ENCODE measurements at regions not wholly inside any gene's neighbourhood (a gene's known extent, or its start where the extent isn't known, plus 50 kb on each side); places are given as distances from the start of the nearest gene placed in this dataset.

- TF ChIP-seq, protein P1, sequence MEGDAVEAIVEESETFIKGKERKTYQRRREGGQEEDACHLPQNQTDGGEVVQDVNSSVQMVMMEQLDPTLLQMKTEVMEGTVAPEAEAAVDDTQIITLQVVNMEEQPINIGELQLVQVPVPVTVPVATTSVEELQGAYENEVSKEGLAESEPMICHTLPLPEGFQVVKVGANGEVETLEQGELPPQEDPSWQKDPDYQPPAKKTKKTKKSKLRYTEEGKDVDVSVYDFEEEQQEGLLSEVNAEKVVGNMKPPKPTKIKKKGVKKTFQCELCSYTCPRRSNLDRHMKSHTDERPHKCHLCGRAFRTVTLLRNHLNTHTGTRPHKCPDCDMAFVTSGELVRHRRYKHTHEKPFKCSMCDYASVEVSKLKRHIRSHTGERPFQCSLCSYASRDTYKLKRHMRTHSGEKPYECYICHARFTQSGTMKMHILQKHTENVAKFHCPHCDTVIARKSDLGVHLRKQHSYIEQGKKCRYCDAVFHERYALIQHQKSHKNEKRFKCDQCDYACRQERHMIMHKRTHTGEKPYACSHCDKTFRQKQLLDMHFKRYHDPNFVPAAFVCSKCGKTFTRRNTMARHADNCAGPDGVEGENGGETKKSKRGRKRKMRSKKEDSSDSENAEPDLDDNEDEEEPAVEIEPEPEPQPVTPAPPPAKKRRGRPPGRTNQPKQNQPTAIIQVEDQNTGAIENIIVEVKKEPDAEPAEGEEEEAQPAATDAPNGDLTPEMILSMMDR (conservative IDR thresholded peaks at IDR 0.05), result no peak
- no peak for TF ChIP-seq EZH2 (IDR thresholded peaks at IDR 0.05; ENCODE audit: low read depth)
These were observed 241.6 kb upstream of the KBTBD8 start for GRCh38 chr3:66756468-66757036.
